ENCODE measurements at regions not wholly inside any gene's neighbourhood (a gene's known extent, or its start where the extent isn't known, plus 50 kb on each side); places are given as distances from the start of the nearest gene placed in this dataset.

DNA sequence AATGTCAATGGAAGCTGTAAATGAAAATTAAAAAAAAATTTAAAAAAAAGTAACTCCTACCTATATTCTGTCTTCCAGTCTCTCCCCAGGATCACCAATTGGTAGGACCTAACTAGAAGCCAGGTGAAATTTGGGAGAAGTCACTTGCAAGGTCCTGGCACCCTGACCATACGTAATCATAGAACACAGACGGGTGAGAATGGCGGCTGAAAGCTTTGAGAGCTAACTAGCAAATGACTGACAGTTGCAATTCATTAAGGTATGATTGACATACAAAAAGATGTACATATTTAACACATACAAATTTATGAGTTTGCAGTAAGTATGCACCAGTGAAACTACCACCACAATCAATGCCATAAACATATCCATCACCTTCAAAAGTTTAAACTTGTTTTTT lies 372.7 kb upstream of the PSMD7 start:
- Histone ChIP-seq H3K9me2 (replicated peaks; ENCODE audit: control insufficient read depth, low read length) (no peaks in the 10 kb centered on the region), H3K36me3 (ENCODE audit: control insufficient read depth, low read length) (no peaks in the 10 kb centered on the region), H3K79me2 (ENCODE audit: control insufficient read depth, low read length) (no peaks in the 10 kb centered on the region), H3K27ac (ENCODE audit: low read depth, low read length) (no peak overlapping the region), H3K27me3 (ENCODE audit: control insufficient read depth, low read length) (no peaks in the 10 kb centered on the region), H3K4me3 (ENCODE audit: low read length) (no peak overlapping the region), H3K4me1 (ENCODE audit: control insufficient read depth, low read length) (no peaks in the 10 kb centered on the region), H4K20me1 (ENCODE audit: control insufficient read depth, insufficient read depth, low read depth, low read length) (no peaks in the 10 kb centered on the region), H3K9me3 (ENCODE audit: control insufficient read depth, insufficient read depth, low read length) (no peaks in the 10 kb centered on the region), H3F3A (ENCODE audit: control insufficient read depth, insufficient read depth) (no peaks in the 10 kb centered on the region), H3K4me2 (ENCODE audit: low read length) (no peak overlapping the region)
- TF ChIP-seq CTCF (IDR thresholded peaks at IDR 0.05; ENCODE audit: low read depth, low read length, poor library complexity, severe bottlenecking) (no peak), EZH2phosphoT487 (IDR thresholded peaks at IDR 0.05; ENCODE audit: borderline replicate concordance, low read length) (no peak)

DNA sequence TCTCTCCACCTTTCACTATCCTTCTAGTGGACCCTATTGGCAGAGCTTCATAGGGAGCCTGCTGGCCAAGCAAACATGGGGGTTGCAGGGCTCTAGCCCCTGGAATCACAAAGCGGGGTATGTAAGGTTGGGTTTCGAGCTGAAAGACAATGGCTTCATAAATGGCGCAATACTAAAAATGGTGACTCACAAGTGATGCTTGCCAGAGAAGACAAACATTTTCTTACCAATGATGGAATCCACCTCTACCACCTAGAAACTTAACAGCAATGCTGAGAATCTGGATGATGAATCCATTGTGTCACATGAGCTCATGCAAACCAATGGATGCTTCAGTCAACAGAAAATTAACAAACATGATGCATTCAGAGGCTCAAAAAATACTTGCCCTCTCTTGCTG lies 375.3 kb upstream of the PSMD7 start:
- Histone ChIP-seq H4K20me1 (ENCODE audit: control insufficient read depth, insufficient read depth, low read depth, low read length) (no peaks in the 10 kb centered on the region), H3K9me3 (ENCODE audit: control insufficient read depth, insufficient read depth, low read length) (no peaks in the 10 kb centered on the region), H3K27me3 (ENCODE audit: control insufficient read depth, low read length) (no peaks in the 10 kb centered on the region), H3K27ac (ENCODE audit: low read depth, low read length) (no peak overlapping the region), H3K4me2 (ENCODE audit: low read length) (no peak overlapping the region), H3K36me3 (ENCODE audit: control insufficient read depth, low read length) (no peaks in the 10 kb centered on the region), H3K9me2 (replicated peaks; ENCODE audit: control insufficient read depth, low read length) (no peaks in the 10 kb centered on the region), H3K4me1 (ENCODE audit: control insufficient read depth, low read length) (no peaks in the 10 kb centered on the region), H3K79me2 (ENCODE audit: control insufficient read depth, low read length) (no peaks in the 10 kb centered on the region), H3K4me3 (ENCODE audit: low read length) (no peak overlapping the region), H3F3A (ENCODE audit: control insufficient read depth, insufficient read depth) (no peaks in the 10 kb centered on the region)
- TF ChIP-seq CTCF (IDR thresholded peaks at IDR 0.05; ENCODE audit: low read depth, low read length, poor library complexity, severe bottlenecking) = no peak
- no peak for TF ChIP-seq EZH2phosphoT487 (IDR thresholded peaks at IDR 0.05; ENCODE audit: borderline replicate concordance, low read length)

GRCh38 chr16:73916829-73917594 lies 379.6 kb upstream of the PSMD7 start:
- Histone ChIP-seq H3K27me3 (ENCODE audit: control insufficient read depth, low read length) (no peaks in the 10 kb centered on the region), H3K9me2 (replicated peaks; ENCODE audit: control insufficient read depth, low read length) (no peaks in the 10 kb centered on the region), H3K36me3 (ENCODE audit: control insufficient read depth, low read length) (no peaks in the 10 kb centered on the region), H3K79me2 (ENCODE audit: control insufficient read depth, low read length) (no peaks in the 10 kb centered on the region), H3K4me2 (ENCODE audit: low read length) (no peak overlapping the region), H4K20me1 (ENCODE audit: control insufficient read depth, insufficient read depth, low read depth, low read length) (no peaks in the 10 kb centered on the region), H3K9me3 (ENCODE audit: control insufficient read depth, insufficient read depth, low read length) (no peaks in the 10 kb centered on the region), H3K4me1 (ENCODE audit: control insufficient read depth, low read length) (no peaks in the 10 kb centered on the region), H3K27ac (ENCODE audit: low read depth, low read length) (no peak overlapping the region), H3F3A (ENCODE audit: control insufficient read depth, insufficient read depth) (no peaks in the 10 kb centered on the region), H3K4me3 (ENCODE audit: low read length) (no peak overlapping the region)
- TF ChIP-seq CTCF (IDR thresholded peaks at IDR 0.05; ENCODE audit: low read depth, low read length, poor library complexity, severe bottlenecking) = no peak
- TF ChIP-seq EZH2phosphoT487 (IDR thresholded peaks at IDR 0.05; ENCODE audit: borderline replicate concordance, low read length) = no peak

Measured in DOHH2 (cell line).